GM18870 (cell line): ENCODE measurements at regions not wholly inside any gene's neighbourhood (a gene's known extent, or its start where the extent isn't known, plus 50 kb on each side); places are given as distances from the start of the nearest gene placed in this dataset.
A peak's percentile ranks its signal among the peaks of the same experiment; 100 is the strongest.
"Not testable (repeated sequence)": the region's sequence is repeated elsewhere in the genome, so short reads cannot be mapped to it uniquely, and the experiment has no call there.

Experiments used
- ATAC-seq: cut with Tn5 transposase; IDR thresholded peaks from one replicate; pipeline ENCODE4 v1.9.1; 2021; ENCODE audit warnings: moderate library complexity; ENCODE audit not compliant: unreplicated experiment

GRCh38 chr10:45564303-45564959 is 108.1 kb downstream of the ZFAND4 start:
- no peak for ATAC-seq

GRCh38 chr10:45561952-45562351 is 110.6 kb downstream of the ZFAND4 start:
- no peak for ATAC-seq

GRCh38 chr10:45560262-45560661 is 112.3 kb downstream of the ZFAND4 start:
- no peak for ATAC-seq

- no peak for ATAC-seq
Observed at GRCh38 chr10:45558425-45558824, 114.1 kb downstream of the ZFAND4 start.

- ATAC-seq, result peak; percentile 45
Observed at GRCh38 chr10:45557275-45557905, 115.2 kb downstream of the ZFAND4 start.

- ATAC-seq, result no peak
Observed at GRCh38 chr10:45555795-45556194, 116.8 kb downstream of the ZFAND4 start.

GRCh38 chr10:45555332-45555731 is 117.2 kb downstream of the ZFAND4 start:
- not testable (repeated sequence) for ATAC-seq

GRCh38 chr10:45553613-45554012 is 119.0 kb downstream of the ZFAND4 start:
- ATAC-seq, result no peak

GRCh38 chr10:45553155-45553554 is 119.4 kb downstream of the ZFAND4 start:
- ATAC-seq, result no peak

GRCh38 chr10:45552476-45552875 is 120.1 kb downstream of the ZFAND4 start:
- no peak for ATAC-seq

- ATAC-seq, result no peak
Observed at GRCh38 chr10:45550903-45551786, 121.4 kb downstream of the ZFAND4 start.

GRCh38 chr10:45548068-45548467 is 124.5 kb downstream of the ZFAND4 start:
- no peak for ATAC-seq

GRCh38 chr10:45547207-45547606 is 125.4 kb downstream of the ZFAND4 start:
- no peak for ATAC-seq

- ATAC-seq, result no peak
Observed at GRCh38 chr10:45545150-45545549, 127.4 kb downstream of the ZFAND4 start.

- no peak for ATAC-seq
Observed at GRCh38 chr10:45544191-45544590, 128.4 kb downstream of the ZFAND4 start.

- ATAC-seq, result not testable (repeated sequence)
Observed at GRCh38 chr10:45541032-45541431, 131.5 kb downstream of the ZFAND4 start.

GRCh38 chr10:45540589-45540988 is 132.0 kb downstream of the ZFAND4 start:
- ATAC-seq, result not testable (repeated sequence)

- not testable (repeated sequence) for ATAC-seq
Observed at GRCh38 chr10:45539569-45539968, 133.0 kb downstream of the ZFAND4 start.

- ATAC-seq, result no peak
Observed at GRCh38 chr10:45534572-45534971, 138.0 kb downstream of the ZFAND4 start.

GRCh38 chr10:45532480-45532879 is 140.1 kb downstream of the ZFAND4 start:
- no peak for ATAC-seq

- no peak for ATAC-seq
Observed at GRCh38 chr10:45526309-45526905, 146.2 kb downstream of the ZFAND4 start.
